Natural killer cell (primary cell): ENCODE measurements at regions not wholly inside any gene's neighbourhood (a gene's known extent, or its start where the extent isn't known, plus 50 kb on each side); places are given as distances from the start of the nearest gene placed in this dataset.

Experiments
- ATAC-seq, 3 donors: fragments of 150-1000 bp in 2 of 3; fragments of 200-7000 bp in 1 of 3; cut with Tn5 transposase; 1 replicate in 1 of 3; 2 replicates in 2 of 3; pipeline ENCODE4 v1.10.0; 2021; ENCODE audit warnings: mild to moderate bottlenecking in 2 of 3, moderate library complexity in 2 of 3
- DNase-seq, 2 donors: peaks; one replicate each; pipeline versions ENCODE4 v3.0.0 to v3.0.0-alpha.2; 2013 to 2021; ENCODE audit warnings: mixed read lengths in 1 of 2
- H3K27ac ChIP-seq: one replicate; pipeline ENCODE4 v1.5.1; 2013; ENCODE audit warnings: mild to moderate bottlenecking, low read length
- H3K27me3 ChIP-seq: one replicate; pipeline ENCODE4 v1.6.1; 2013; ENCODE audit warnings: low read length; ENCODE audit not compliant: control insufficient read depth, insufficient read depth
- H3K36me3 ChIP-seq: one replicate; pipeline ENCODE4 v1.6.1; 2013; ENCODE audit warnings: low read length; ENCODE audit not compliant: control insufficient read depth, insufficient read depth
- H3K4me1 ChIP-seq: one replicate; pipeline ENCODE4 v1.6.1; 2013; ENCODE audit warnings: low read length; ENCODE audit not compliant: control insufficient read depth, insufficient read depth
- H3K4me3 ChIP-seq: one replicate; pipeline ENCODE4 v1.5.1; 2013; ENCODE audit warnings: low read length
- H3K9me3 ChIP-seq: one replicate; pipeline ENCODE4 v1.6.1; 2013; ENCODE audit warnings: low read length; ENCODE audit not compliant: control insufficient read depth, insufficient read depth
- H3K27ac Mint-ChIP-seq, 2 donors: one replicate each; pipeline ENCODE4 v1.8.0; 2022; ENCODE audit warnings: mild to moderate bottlenecking in 2 of 2, mixed read lengths in 2 of 2, moderate library complexity in 1 of 2
- H3K27me3 Mint-ChIP-seq, 2 donors: one replicate each; pipeline ENCODE4 v1.8.0; 2022; ENCODE audit warnings: low read depth in 2 of 2, mixed read lengths in 2 of 2
- H3K36me3 Mint-ChIP-seq: one replicate; pipeline ENCODE4 v1.8.0; 2022; ENCODE audit warnings: mixed read lengths
- H3K4me1 Mint-ChIP-seq, 2 donors: one replicate each; pipeline ENCODE4 v1.8.0; 2022; ENCODE audit warnings: mixed read lengths in 2 of 2
- H3K4me3 Mint-ChIP-seq: one replicate; pipeline ENCODE4 v1.8.0; 2022; ENCODE audit warnings: mild to moderate bottlenecking, moderate library complexity, mixed read lengths
- H3K9me3 Mint-ChIP-seq, 2 donors: one replicate each; pipeline ENCODE4 v1.8.0; 2022; ENCODE audit warnings: mixed read lengths in 2 of 2
- WGBS: methylation state at CpG from one replicate; pipeline ENCODE4 v1.1.7; 2013; ENCODE audit warnings: missing lambda C conversion rate; ENCODE audit not compliant: insufficient coverage; 5-methylcytosine and 5-hydroxymethylcytosine counted together
- intact Hi-C: fragments of 100-400 bp; cut with micrococcal nuclease; formaldehyde crosslinking; loops from one replicate; pipeline ENCODE4 v1.14.2; 2022
- TF ChIP-seq, protein P1 (sequence below): fragments of 200-600 bp; IDR thresholded peaks from one replicate; pipeline ENCODE4 v1.8.0; 2022; ENCODE audit warnings: antibody characterized with exemption

DNA sequence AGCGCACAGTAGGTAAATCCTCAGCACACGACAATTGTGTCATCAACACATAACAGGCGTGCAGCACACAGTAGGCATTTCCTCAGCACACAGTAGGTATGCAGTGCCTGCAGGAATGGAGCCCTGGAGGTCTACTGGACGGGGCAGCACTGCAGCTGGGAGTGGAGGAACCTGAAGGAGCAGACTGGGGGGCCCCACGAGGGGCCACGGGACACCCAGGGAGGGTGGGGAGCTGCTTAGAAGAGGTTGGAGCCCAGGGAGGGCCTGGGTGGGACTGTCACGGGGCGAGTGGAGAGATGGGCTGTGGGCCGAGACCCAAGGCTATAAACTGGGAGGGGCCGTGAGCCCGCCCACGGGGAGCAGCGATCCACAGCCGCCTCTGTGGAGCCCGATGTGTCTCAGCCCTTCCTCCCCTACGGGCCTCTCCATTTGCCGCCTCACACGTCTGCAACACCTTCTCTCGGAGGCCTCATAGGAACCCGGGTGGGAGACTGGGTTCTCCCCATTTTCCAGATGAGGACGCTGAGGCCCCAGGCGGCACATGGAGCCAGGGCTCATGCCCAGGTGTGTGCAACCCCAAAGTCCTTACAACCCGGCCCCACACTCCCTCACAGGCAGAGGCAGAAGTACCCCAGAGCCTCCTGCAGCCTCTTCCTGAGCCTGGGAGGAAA lies 101.5 kb downstream of the MICALL2 start:
- DNase-seq, result no peak
- Histone ChIP-seq H3K27me3 (no peaks in the 10 kb centered on the region), H3K27ac (no peak overlapping the region), H3K36me3 (no peaks in the 10 kb centered on the region), H3K4me3 (no peak overlapping the region), H3K9me3 (no peaks in the 10 kb centered on the region), H3K4me1 (no peaks in the 10 kb centered on the region)
- H3K36me3 Mint-ChIP-seq, result no peaks in the 10 kb centered on the region
- H3K4me1 Mint-ChIP-seq, result no peaks in the 10 kb centered on the region
- H3K4me3 Mint-ChIP-seq, result no peak overlapping the region
- ATAC-seq, result no peak
- H3K9me3 Mint-ChIP-seq, result no peaks in the 10 kb centered on the region
- no peak overlapping the region for H3K27ac Mint-ChIP-seq
- TF ChIP-seq, protein P1, sequence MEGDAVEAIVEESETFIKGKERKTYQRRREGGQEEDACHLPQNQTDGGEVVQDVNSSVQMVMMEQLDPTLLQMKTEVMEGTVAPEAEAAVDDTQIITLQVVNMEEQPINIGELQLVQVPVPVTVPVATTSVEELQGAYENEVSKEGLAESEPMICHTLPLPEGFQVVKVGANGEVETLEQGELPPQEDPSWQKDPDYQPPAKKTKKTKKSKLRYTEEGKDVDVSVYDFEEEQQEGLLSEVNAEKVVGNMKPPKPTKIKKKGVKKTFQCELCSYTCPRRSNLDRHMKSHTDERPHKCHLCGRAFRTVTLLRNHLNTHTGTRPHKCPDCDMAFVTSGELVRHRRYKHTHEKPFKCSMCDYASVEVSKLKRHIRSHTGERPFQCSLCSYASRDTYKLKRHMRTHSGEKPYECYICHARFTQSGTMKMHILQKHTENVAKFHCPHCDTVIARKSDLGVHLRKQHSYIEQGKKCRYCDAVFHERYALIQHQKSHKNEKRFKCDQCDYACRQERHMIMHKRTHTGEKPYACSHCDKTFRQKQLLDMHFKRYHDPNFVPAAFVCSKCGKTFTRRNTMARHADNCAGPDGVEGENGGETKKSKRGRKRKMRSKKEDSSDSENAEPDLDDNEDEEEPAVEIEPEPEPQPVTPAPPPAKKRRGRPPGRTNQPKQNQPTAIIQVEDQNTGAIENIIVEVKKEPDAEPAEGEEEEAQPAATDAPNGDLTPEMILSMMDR, result no peak
- 77% methylated on average over 23 of the region's 23 CpGs for WGBS
- intact Hi-C loops, result no loop called here
- peaks cover 0 to 3% of the 10 kb centered on the region in 2 donors for H3K27me3 Mint-ChIP-seq

DNA sequence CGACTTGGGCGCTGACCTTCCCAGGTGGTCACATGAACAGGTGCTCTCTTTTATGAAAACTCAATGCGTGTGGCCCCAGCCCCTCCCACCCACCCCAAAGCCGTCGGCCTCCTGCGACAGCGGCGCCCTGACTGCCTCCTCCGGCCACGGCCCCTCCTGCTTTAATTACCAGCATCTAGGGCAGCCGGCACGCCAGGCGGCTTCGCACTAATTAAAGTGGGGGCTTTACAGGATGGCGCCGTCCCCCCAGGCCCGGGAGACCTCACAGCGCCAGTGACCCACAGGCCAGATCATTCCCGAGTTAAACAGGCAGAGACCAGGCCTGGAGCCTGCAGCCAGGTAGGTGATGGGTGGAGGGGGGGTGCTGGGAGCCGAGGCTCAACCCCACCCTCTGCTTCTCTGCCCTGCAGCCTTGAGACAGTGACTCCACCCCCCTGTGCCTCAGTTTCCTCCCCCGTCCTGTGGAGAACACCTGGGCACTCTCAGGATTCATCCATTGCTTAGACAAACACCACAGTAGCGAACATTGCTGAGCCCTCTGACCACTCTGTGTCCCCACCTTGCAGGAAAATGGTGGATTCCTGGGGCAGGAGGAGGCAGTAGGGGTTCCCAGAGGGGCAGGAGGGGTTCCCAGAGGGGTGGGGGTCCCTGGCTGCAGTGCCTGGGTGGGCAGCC lies 100.8 kb downstream of the MICALL2 start:
- Mint-ChIP-seq H3K27me3 (peaks cover 0 to 3% of the 10 kb centered on the region in 2 donors), H3K4me3 (no peak overlapping the region), H3K9me3 (no peaks in the 10 kb centered on the region), H3K27ac (no peak overlapping the region), H3K4me1 (no peaks in the 10 kb centered on the region), H3K36me3 (no peaks in the 10 kb centered on the region)
- TF ChIP-seq, protein P1, result no peak
- no peak overlapping the region for H3K27ac ChIP-seq
- no peak for ATAC-seq
- no peak overlapping the region for H3K4me3 ChIP-seq
- 67% methylated on average over 22 of the region's 22 CpGs for WGBS
- no peaks in the 10 kb centered on the region for H3K9me3 ChIP-seq
- H3K4me1 ChIP-seq, result no peaks in the 10 kb centered on the region
- no peak for DNase-seq
- intact Hi-C loops, result no loop called here
- H3K27me3 ChIP-seq, result no peaks in the 10 kb centered on the region
- no peaks in the 10 kb centered on the region for H3K36me3 ChIP-seq

DNA sequence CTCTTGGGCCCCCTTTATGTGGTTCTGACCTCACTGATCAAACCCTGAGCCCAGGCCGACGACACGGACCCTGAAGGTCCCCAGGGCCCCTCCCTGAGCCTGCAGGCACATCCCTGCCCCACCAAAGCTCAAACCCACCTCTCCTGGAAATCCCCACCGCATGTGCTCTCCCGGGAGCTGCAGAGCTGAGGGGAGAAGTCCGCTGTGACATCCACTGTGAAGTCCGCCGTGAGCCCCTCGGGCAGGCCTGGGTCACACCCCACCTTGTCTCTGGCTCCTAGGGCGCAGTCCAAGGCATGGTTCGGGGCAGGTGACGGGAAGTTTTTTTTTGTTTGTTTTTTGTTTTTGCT lies 100.2 kb downstream of the MICALL2 start:
- Mint-ChIP-seq H3K36me3 (no peaks in the 10 kb centered on the region), H3K9me3 (no peaks in the 10 kb centered on the region), H3K27ac (no peak overlapping the region), H3K27me3 (peaks cover 0 to 3% of the 10 kb centered on the region in 2 donors), H3K4me1 (no peaks in the 10 kb centered on the region), H3K4me3 (no peak overlapping the region)
- Histone ChIP-seq H3K36me3 (no peaks in the 10 kb centered on the region), H3K27me3 (no peaks in the 10 kb centered on the region), H3K9me3 (no peaks in the 10 kb centered on the region), H3K27ac (no peak overlapping the region), H3K4me3 (no peak overlapping the region), H3K4me1 (no peaks in the 10 kb centered on the region)
- DNase-seq (no peak), ATAC-seq (no peak)
- WGBS, result 70% methylated on average over 12 of the region's 12 CpGs
- intact Hi-C loops, result no loop called here
- TF ChIP-seq, protein P1, result no peak
